Body of pancreas (tissue), 4 donors: ENCODE measurements at regions not wholly inside any gene's neighbourhood (a gene's known extent, or its start where the extent isn't known, plus 50 kb on each side); places are given as distances from the start of the nearest gene placed in this dataset.

Source experiments
- POLR2A ChIP-seq, 3 donors: fragments of 450-650 bp; IDR thresholded peaks; one replicate each; pipeline ENCODE4 v1.6.1; 2016; ENCODE audit warnings: antibody characterized with exemption in 3 of 3, mild to moderate bottlenecking in 2 of 3
- TF ChIP-seq, protein P1 (sequence below), 7 experiments: fragments of 450-650 bp in 4 of 7; fragments of 200-600 bp in 3 of 7; sonication (generic) in 3 of 7; IDR thresholded peaks; one replicate each; pipeline ENCODE4 v1.5.1; 2016 to 2019; ENCODE audit warnings: antibody characterized with exemption in 7 of 7

DNA sequence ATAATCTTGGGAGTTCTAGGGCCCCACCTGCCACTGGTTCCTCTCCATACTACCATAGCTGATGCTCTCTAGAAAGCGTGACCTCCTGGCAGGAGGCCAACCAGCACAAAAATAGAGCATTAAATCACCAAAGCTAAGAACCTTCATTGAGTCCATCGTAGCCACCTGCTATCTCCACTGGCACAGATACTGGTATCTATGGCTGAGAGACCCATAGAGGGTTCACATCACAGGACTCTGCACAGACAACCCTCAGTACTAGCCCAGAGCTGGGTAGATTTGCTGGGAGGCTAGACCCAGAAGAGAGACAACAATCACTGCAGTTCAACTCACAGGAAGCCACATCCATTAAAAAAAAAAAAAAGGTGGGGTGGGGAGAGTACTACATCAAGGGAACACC is 509.1 kb downstream of the DTWD2 start:
- TF ChIP-seq, protein P1, sequence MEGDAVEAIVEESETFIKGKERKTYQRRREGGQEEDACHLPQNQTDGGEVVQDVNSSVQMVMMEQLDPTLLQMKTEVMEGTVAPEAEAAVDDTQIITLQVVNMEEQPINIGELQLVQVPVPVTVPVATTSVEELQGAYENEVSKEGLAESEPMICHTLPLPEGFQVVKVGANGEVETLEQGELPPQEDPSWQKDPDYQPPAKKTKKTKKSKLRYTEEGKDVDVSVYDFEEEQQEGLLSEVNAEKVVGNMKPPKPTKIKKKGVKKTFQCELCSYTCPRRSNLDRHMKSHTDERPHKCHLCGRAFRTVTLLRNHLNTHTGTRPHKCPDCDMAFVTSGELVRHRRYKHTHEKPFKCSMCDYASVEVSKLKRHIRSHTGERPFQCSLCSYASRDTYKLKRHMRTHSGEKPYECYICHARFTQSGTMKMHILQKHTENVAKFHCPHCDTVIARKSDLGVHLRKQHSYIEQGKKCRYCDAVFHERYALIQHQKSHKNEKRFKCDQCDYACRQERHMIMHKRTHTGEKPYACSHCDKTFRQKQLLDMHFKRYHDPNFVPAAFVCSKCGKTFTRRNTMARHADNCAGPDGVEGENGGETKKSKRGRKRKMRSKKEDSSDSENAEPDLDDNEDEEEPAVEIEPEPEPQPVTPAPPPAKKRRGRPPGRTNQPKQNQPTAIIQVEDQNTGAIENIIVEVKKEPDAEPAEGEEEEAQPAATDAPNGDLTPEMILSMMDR (IDR thresholded peaks at IDR 0.05) = no peak
- TF ChIP-seq POLR2A (IDR thresholded peaks at IDR 0.05) = no peak
